Testis (tissue), 2 donors: ENCODE measurements at regions not wholly inside any gene's neighbourhood (a gene's known extent, or its start where the extent isn't known, plus 50 kb on each side); places are given as distances from the start of the nearest gene placed in this dataset.
"Not testable (repeated sequence)": the region's sequence is repeated elsewhere in the genome, so short reads cannot be mapped to it uniquely, and the experiment has no call there.

Source experiments
- DNase-seq: peaks from one replicate; pipeline ENCODE4 v3.0.0-alpha.2; 2019
- H3K27ac ChIP-seq, 2 donors: fragments of 200-600 bp; sonication (generic); one replicate each; pipeline ENCODE4 v1.5.1; 2019
- H3K27me3 ChIP-seq: fragments of 200-600 bp; sonication (generic); one replicate; pipeline ENCODE4 v1.5.1; 2019
- H3K36me3 ChIP-seq: fragments of 200-600 bp; sonication (generic); one replicate; pipeline ENCODE4 v1.5.1; 2017; ENCODE audit warnings: low read depth; ENCODE audit errors: missing control alignments
- H3K4me1 ChIP-seq: fragments of 200-600 bp; sonication (generic); one replicate; pipeline ENCODE4 v1.5.1; 2019
- H3K4me3 ChIP-seq, 2 donors: fragments of 200-600 bp; sonication (generic); one replicate each; pipeline ENCODE4 v1.5.1; 2017 to 2019
- H3K9me3 ChIP-seq: fragments of 200-600 bp; sonication (generic); one replicate; pipeline ENCODE4 v1.5.1; 2017
- CTCF ChIP-seq, 3 experiments: fragments of 450-650 bp in 2 of 3; fragments of 200-600 bp in 1 of 3; sonication (generic) in 1 of 3; IDR thresholded peaks; one replicate each; pipeline ENCODE4 v1.5.1; 2016 to 2019; ENCODE audit warnings: antibody characterized with exemption in 3 of 3, mild to moderate bottlenecking in 2 of 3, moderate library complexity in 1 of 3
- POLR2A ChIP-seq: fragments of 450-650 bp; IDR thresholded peaks from one replicate; pipeline ENCODE4 v1.6.1; 2017; ENCODE audit warnings: antibody characterized with exemption, mild to moderate bottlenecking, moderate library complexity
- WGBS, 2 donors: methylation state at CpG; one replicate each; pipeline ENCODE4 v1.1.5; 2018; 5-methylcytosine and 5-hydroxymethylcytosine counted together
- intact Hi-C: fragments of 100-400 bp; cut with DNase I; formaldehyde crosslinking; loops from one replicate; pipeline ENCODE4 v1.15.1; 2023; ENCODE audit warnings: low total_unique reads

DNA sequence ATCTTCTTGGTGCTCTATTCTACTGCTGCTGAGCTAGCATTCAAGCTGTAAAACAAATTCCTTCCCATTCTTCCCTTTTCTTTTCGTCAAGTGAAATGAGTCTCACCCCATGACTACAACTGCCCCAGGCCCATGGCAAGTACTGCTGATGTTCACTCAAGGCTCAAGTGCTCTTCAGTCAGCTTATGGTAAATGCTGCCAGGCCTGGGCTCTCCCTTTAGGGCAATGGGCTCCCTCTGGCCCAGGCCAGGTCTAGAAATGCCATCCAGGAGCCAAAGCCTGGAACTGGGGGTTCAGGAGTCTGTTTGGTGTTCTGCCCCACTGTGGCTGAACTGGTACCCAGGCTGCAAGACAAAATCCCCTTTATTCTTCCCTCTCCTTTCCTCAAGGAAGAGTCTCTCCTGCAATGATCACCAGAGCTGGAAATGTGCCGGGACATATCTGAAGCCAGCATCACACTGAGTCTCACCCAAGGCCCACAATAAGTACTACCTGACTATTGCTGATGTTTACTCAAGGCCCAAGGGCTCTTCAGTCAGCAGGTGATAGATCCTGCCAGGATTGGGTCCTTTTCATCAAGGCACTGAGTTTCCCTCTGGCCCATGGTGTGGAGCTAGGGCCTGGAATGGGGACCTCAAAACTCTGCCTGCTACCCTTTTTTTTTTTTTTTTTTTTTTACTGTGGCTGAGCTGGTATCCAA, 205.0 kb upstream of the STAC start:
- no peak for DNase-seq
- 98 to 100% methylated on average over 2 of the region's 2 CpGs for WGBS, 2 donors
- Histone ChIP-seq H3K27ac (no peak overlapping the region), H3K36me3 (no peaks in the 10 kb centered on the region), H3K27me3 (no peaks in the 10 kb centered on the region), H3K4me3 (no peak overlapping the region), H3K9me3 (no peaks in the 10 kb centered on the region), H3K4me1 (no peaks in the 10 kb centered on the region)
- intact Hi-C loops = no loop called here
- no peak for TF ChIP-seq CTCF (IDR thresholded peaks at IDR 0.05)
- no peak for TF ChIP-seq POLR2A

GRCh38 chr3:36175916-36176461, 204.3 kb upstream of the STAC start:
- Histone ChIP-seq H3K4me1 (no peaks in the 10 kb centered on the region), H3K4me3 (no peak overlapping the region), H3K27ac (no peak overlapping the region), H3K9me3 (no peaks in the 10 kb centered on the region), H3K27me3 (no peaks in the 10 kb centered on the region), H3K36me3 (no peaks in the 10 kb centered on the region)
- no peak for DNase-seq
- intact Hi-C loops = no loop called here
- TF ChIP-seq POLR2A (no peak), CTCF (IDR thresholded peaks at IDR 0.05) (no peak)
- 41 to 49% methylated on average over 2 of the region's 2 CpGs for WGBS, 2 donors

DNA sequence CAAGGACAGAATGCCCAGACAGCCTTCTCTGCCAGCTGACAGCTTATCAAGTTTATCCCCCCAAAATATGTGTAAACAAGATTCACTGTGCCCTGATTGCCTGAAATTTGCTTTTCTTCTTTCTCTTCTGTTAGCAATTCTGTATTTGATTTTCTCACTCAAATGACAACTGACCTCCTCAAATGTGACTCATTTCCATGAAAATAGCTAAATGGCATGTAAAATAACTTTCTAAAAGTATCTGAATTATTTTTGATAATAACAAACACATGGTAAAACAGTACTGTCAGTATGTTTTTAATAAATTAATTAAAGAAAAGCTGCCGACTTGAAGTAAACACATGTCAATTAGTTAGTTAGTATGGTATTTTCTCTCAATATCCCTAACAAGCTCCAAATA, 202.3 kb upstream of the STAC start:
- Histone ChIP-seq H3K9me3 (no peaks in the 10 kb centered on the region), H3K27me3 (no peaks in the 10 kb centered on the region), H3K4me1 (no peaks in the 10 kb centered on the region), H3K36me3 (no peaks in the 10 kb centered on the region), H3K27ac (no peak overlapping the region), H3K4me3 (no peak overlapping the region)
- TF ChIP-seq CTCF (IDR thresholded peaks at IDR 0.05) (no peak), POLR2A (no peak)
- WGBS, 2 donors = 70 to 80% methylated on average over 1 of the region's 1 CpG
- intact Hi-C loops = no loop called here
- DNase-seq = no peak

- 81 to 94% methylated on average over 2 of the region's 2 CpGs for WGBS, 2 donors
- Histone ChIP-seq H3K4me1 (no peaks in the 10 kb centered on the region), H3K9me3 (no peaks in the 10 kb centered on the region), H3K36me3 (no peaks in the 10 kb centered on the region), H3K27me3 (no peaks in the 10 kb centered on the region), H3K4me3 (no peak overlapping the region), H3K27ac (no peak overlapping the region)
- intact Hi-C loops = no loop called here
- TF ChIP-seq POLR2A (no peak), CTCF (IDR thresholded peaks at IDR 0.05) (no peak)
- DNase-seq = no peak
These were observed 198.3 kb upstream of the STAC start for GRCh38 chr3:36182024-36182423.

- WGBS, 2 donors = 69 to 73% methylated on average over 2 of the region's 2 CpGs
- H3K27me3 ChIP-seq, H3K27ac ChIP-seq, H3K9me3 ChIP-seq, DNase-seq, intact Hi-C loops, H3K4me1 ChIP-seq, H3K4me3 ChIP-seq, H3K36me3 ChIP-seq: not testable (repeated sequence)
These were observed 193.1 kb upstream of the STAC start for GRCh38 chr3:36187197-36187596.
